ENCODE measurements at regions not wholly inside any gene's neighbourhood (a gene's known extent, or its start where the extent isn't known, plus 50 kb on each side); places are given as distances from the start of the nearest gene placed in this dataset.

GRCh38 chr3:41029356-41029755, 169.9 kb upstream of the CTNNB1 start:
- Histone ChIP-seq H3K23ac (ENCODE audit: insufficient read length) (no peak overlapping the region), H2BK15ac (ENCODE audit: low read length) (no peak overlapping the region), H2BK120ac (replicated peaks; ENCODE audit: low read depth, low read length) (no peak overlapping the region), H3K14ac (ENCODE audit: insufficient read length) (no peak overlapping the region), H3K9me3 (ENCODE audit: insufficient read depth in 2 of 2, low read depth in 1 of 2, low read length in 1 of 2) (peaks cover 4 to 6% of the 10 kb centered on the region in 2 experiments; a peak in 3 of 4 replicates), H3K4me1 (replicated peaks in 1 of 4; ENCODE audit: control insufficient read depth in 3 of 4, insufficient read depth in 4 of 4, low read length in 3 of 4) (no peaks in the 10 kb centered on the region), H3K36me3 (ENCODE audit: control insufficient read depth in 2 of 4, insufficient read depth in 4 of 4, low read length in 3 of 4) (no peaks in the 10 kb centered on the region), H2BK5ac (ENCODE audit: low read depth, low read length) (no peak overlapping the region), H3K9ac (replicated peaks in 1 of 4; ENCODE audit: extremely low read depth in 1 of 4, low read depth in 3 of 4, low read length in 3 of 4) (no peak overlapping the region), H3K4ac (replicated peaks; ENCODE audit: insufficient read length, low read depth, low read length) (no peak overlapping the region), H3K56ac (replicated peaks; ENCODE audit: insufficient read length, low read depth, low read length) (no peak overlapping the region), H2BK12ac (ENCODE audit: low read depth, low read length) (no peak overlapping the region), H4K20me1 (replicated peaks in 1 of 2; ENCODE audit: control insufficient read depth in 1 of 2, insufficient read depth in 2 of 2, low read length in 2 of 2) (no peaks in the 10 kb centered on the region), H3K23me2 (ENCODE audit: low read depth, low read length) (no peaks in the 10 kb centered on the region), H3K27ac (ENCODE audit: low read depth, low read length) (no peak overlapping the region), H4K91ac (replicated peaks; ENCODE audit: insufficient read length, low read length) (no peak overlapping the region), H4K5ac (ENCODE audit: insufficient read length, low read depth, low read length) (no peak overlapping the region), H4K8ac (ENCODE audit: extremely low read depth, insufficient read depth, low read length) (no peak overlapping the region), H2BK20ac (ENCODE audit: low read length) (no peak overlapping the region), H3K79me2 (ENCODE audit: control insufficient read depth in 1 of 2, insufficient read depth in 2 of 2, low read length in 2 of 2) (no peaks in the 10 kb centered on the region), H3K4me2 (ENCODE audit: insufficient read depth in 1 of 2, low read depth in 2 of 2, low read length in 2 of 2) (no peak overlapping the region), H2AK5ac (ENCODE audit: low read depth, low read length) (no peak overlapping the region), H3K79me1 (ENCODE audit: low read depth, low read length) (no peaks in the 10 kb centered on the region), H2AFZ (ENCODE audit: low read length) (0 out of 2 replicates have a peak overlapping the region, but pooled peaks have one; percentile 25), H3K27me3 (replicated peaks in 1 of 4; ENCODE audit: control insufficient read depth in 3 of 4, extremely low read depth in 1 of 4, insufficient read depth in 3 of 4, low read length in 3 of 4) (no peaks in the 10 kb centered on the region), H3K4me3 (ENCODE audit: extremely low read depth in 1 of 4, insufficient read depth in 2 of 4, low read depth in 3 of 4, low read length in 4 of 4) (no peak overlapping the region), H3K18ac (ENCODE audit: extremely low read depth, low read length) (no peak overlapping the region)
- POLR2A ChIA-PET (ENCODE audit: partially characterized antibody): no interaction called here
- WGBS, 2 experiments (ENCODE audit: extremely low coverage in 1 of 2, insufficient coverage in 1 of 2, insufficient read length in 1 of 2, insufficient replicate concordance in 2 of 2, low coverage in 1 of 2, low lambda C conversion rate in 2 of 2, missing lambda C conversion rate in 1 of 2): 55% methylated on average over 3 of the region's 3 CpGs; no CpG with 5 or more reads in 1 of the 2 experiments
- CTCF ChIA-PET (ENCODE audit: partially characterized antibody): no interaction called here
- FAIRE-seq (no peak), DNase-seq (ENCODE audit: low read depth in 1 of 2, low spot score in 2 of 2) (no peak)
- no peak for TF ChIP-seq SIN3A (conservative IDR thresholded peaks at IDR 0.05 in 1 of 2, IDR thresholded peaks at IDR 0.05 in 1 of 2; ENCODE audit: low read depth in 1 of 2, low read length in 2 of 2)
